ENCODE measurements at regions not wholly inside any gene's neighbourhood (a gene's known extent, or its start where the extent isn't known, plus 50 kb on each side); places are given as distances from the start of the nearest gene placed in this dataset.
"Not testable (repeated sequence)": the region's sequence is repeated elsewhere in the genome, so short reads cannot be mapped to it uniquely, and the experiment has no call there.

DNA sequence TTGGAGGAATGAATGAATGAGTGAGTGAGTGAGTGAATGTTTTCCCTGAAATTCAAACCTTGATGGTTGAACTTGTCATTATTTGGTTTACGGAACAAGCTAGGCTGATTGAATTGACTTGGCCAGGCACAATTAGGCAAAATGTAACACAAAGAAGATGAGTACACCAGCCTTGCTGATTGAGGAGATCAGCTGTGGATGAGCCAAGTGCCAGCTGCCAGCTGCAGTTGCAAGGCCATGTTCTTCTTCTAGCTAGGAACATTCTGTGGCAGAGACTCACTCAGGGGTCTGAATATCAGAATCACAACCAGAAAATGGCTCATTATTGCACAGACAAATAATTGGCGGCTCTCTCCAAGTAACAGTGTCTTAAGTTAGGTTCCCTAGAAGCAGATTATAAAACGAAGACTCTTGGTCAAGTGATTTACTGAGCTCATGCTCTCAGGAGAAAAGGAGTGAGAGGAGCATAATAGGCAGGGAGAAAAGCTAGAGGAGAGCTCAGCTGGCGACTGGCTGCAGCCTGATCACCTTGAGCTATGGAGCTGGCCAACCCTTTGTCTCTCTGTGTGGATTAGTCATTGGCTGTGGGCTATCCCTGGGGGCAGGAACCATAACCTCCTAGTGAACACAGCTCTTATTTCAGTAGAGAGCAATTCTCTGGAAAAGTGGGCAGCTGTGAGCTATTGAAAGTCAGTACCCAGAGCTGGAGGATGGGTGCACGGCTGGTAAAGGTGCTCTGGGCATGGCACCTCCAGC lies 225.3 kb upstream of the SERP2 start:
- Histone ChIP-seq H3K36me3 (no peaks in the 10 kb centered on the region), H3K4me3 (no peak overlapping the region), H3K27me3 (no peaks in the 10 kb centered on the region), H3K9me3 (no peaks in the 10 kb centered on the region), H3K4me1 (peaks cover 0 to 2% of the 10 kb centered on the region in 2 donors), H3K27ac (no peak overlapping the region)
- no peak for DNase-seq (ENCODE audit: low spot score)
- no peak for TF ChIP-seq CTCF (IDR thresholded peaks at IDR 0.05)

- H3K4me3 ChIP-seq; H3K9me3 ChIP-seq; H3K27me3 ChIP-seq; H3K4me1 ChIP-seq; DNase-seq (ENCODE audit: low spot score); H3K27ac ChIP-seq; H3K36me3 ChIP-seq: not testable (repeated sequence)
Measured at GRCh38 chr13:44149231-44149630, 224.4 kb upstream of the SERP2 start.

DNA sequence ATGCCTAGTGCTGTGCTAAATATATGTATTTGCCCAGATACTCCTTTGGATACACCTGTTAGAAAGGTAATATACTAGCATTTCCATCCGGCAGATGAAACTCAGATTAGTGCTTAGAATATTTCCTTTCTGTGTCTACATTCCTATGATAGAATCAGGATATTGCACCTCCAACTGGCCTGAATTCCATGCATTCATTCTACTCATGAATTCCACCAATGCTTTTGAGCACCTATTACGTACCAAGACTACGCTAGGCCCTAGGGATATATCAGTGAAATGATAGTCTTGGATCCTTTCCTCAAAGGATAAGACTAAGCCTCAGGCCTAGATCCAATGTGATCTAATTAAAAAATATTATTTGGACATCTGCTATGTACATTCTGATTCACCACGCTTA lies 223.8 kb upstream of the SERP2 start:
- no peaks in the 10 kb centered on the region for H3K4me1 ChIP-seq
- no peak overlapping the region for H3K4me3 ChIP-seq
- no peak for TF ChIP-seq CTCF (IDR thresholded peaks at IDR 0.05)
- no peaks in the 10 kb centered on the region for H3K36me3 ChIP-seq
- H3K27ac ChIP-seq: no peak overlapping the region
- no peak for DNase-seq (ENCODE audit: low spot score)
- no peaks in the 10 kb centered on the region for H3K9me3 ChIP-seq
- no peaks in the 10 kb centered on the region for H3K27me3 ChIP-seq

DNA sequence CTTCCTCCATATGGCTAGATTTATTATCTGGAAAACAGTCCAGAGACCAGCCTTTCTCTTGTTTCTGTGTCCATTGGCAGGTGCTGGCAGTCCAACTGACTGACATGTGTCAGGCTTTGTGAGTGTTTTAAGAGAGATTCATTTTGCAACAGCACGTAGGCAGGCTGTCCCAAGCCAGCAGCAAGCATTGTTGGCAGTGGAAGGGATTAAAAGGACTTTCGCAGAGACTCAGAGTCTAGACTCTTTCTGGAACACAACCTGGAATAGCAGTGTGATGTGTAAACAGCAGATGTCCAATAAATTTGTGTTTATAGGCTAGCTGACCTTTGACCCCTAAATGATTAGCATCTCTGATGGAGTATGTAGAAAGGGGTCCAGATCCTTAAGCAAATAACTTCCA lies 222.2 kb upstream of the SERP2 start:
- H3K4me3 ChIP-seq: no peak overlapping the region
- no peak for DNase-seq (ENCODE audit: low spot score)
- no peak for TF ChIP-seq CTCF (IDR thresholded peaks at IDR 0.05)
- H3K27ac ChIP-seq: no peak overlapping the region
- H3K4me1 ChIP-seq: peaks cover 0 to 15% of the 10 kb centered on the region in 2 donors
- H3K27me3 ChIP-seq: no peaks in the 10 kb centered on the region
- H3K9me3 ChIP-seq: no peaks in the 10 kb centered on the region
- H3K36me3 ChIP-seq: no peaks in the 10 kb centered on the region

- no peak overlapping the region for H3K27ac ChIP-seq
- DNase-seq (ENCODE audit: low spot score): no peak
- no peaks in the 10 kb centered on the region for H3K36me3 ChIP-seq
- no peak overlapping the region for H3K4me3 ChIP-seq
- H3K9me3 ChIP-seq: no peaks in the 10 kb centered on the region
- peaks cover 0 to 23% of the 10 kb centered on the region in 2 donors for H3K4me1 ChIP-seq
- no peaks in the 10 kb centered on the region for H3K27me3 ChIP-seq
- no peak for TF ChIP-seq CTCF (IDR thresholded peaks at IDR 0.05)
Measured at GRCh38 chr13:44153496-44153895, 220.1 kb upstream of the SERP2 start.

DNA sequence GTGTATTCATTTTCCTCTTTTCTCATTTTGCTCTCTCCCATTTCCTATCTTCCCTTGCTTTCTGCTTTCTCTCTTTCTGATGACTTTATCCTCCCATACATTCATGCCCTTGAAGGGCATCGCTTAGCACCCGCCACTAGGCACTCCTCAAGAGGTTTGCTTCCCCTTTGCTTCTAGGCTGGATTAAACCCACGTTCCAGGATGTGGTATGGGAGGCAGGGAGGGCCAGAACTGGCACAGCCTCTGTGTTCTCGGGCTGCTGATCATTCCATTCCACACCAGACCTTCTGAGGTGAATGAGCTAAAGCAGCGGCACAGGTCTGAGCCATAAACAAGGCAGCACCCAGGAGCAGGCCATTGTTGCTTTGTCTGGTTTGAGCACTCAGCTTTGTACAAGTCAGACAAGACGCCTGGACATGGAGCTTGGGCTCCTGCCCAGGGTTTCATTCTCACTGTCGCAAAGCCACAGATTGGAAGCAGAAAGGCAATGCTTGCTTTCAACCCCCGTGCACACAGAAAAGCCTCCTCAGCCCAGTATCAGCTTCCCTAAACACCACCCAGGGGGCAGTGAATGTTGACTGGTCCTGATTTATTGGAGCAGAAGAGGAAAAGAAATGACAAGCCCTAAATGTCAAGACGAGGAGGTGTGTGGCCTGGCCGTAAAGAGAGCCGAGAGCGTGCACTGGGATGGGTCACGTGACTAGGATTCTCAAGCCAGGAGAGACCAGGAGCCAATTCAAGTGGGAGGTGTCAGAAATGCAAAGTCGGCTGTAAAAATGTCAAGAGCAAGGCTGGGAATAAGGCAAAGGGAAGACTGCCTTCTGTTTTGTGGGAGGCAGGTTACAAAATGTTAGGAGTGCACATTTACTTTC lies 218.0 kb upstream of the SERP2 start:
- Histone ChIP-seq H3K36me3 (no peaks in the 10 kb centered on the region), H3K27me3 (no peaks in the 10 kb centered on the region), H3K4me1 (peaks cover 0 to 45% of the 10 kb centered on the region in 2 donors), H3K4me3 (peak overlapping the region in 1 of 2 donors; percentile 21), H3K9me3 (no peaks in the 10 kb centered on the region), H3K27ac (peak overlapping the region; percentile 65 to 83)
- peak; percentile 79 for DNase-seq (ENCODE audit: low spot score)
- TF ChIP-seq CTCF (IDR thresholded peaks at IDR 0.05): no peak
